Astrocyte of the spinal cord (primary cell): ENCODE measurements at regions not wholly inside any gene's neighbourhood (a gene's known extent, or its start where the extent isn't known, plus 50 kb on each side); places are given as distances from the start of the nearest gene placed in this dataset.

Experiments
- DNase-seq: peaks from one replicate; pipeline ENCODE4 v3.0.0; 2011; ENCODE audit warnings: low read depth, low spot score
- H3K4me3 ChIP-seq: 2 replicates; pipeline ENCODE4 v1.5.1; 2011; ENCODE audit warnings: low read depth, mild to moderate bottlenecking, low read length, moderate library complexity
- CTCF ChIP-seq: IDR thresholded peaks from 2 replicates; pipeline ENCODE4 v1.5.1; 2012; ENCODE audit warnings: low read depth, mild to moderate bottlenecking, low read length, inconsistent platforms
- in situ Hi-C: cut with HindIII; loops from 2 replicates; pipeline ENCODE4 v1.10.0; 2017; ENCODE audit warnings: low sequenced_read_pairs

- in situ Hi-C loops: no loop called here
- no peak for TF ChIP-seq CTCF
- no peak for DNase-seq
- H3K4me3 ChIP-seq: no peak overlapping the region
Measured at GRCh38 chr16:52076332-52076731, 470.6 kb downstream of the TOX3 start.

GRCh38 chr16:52074133-52074532 is 472.8 kb downstream of the TOX3 start:
- DNase-seq: no peak
- in situ Hi-C loops: no loop called here
- no peak overlapping the region for H3K4me3 ChIP-seq
- TF ChIP-seq CTCF: no peak

GRCh38 chr16:52073024-52073423 is 473.9 kb downstream of the TOX3 start:
- in situ Hi-C loops: no loop called here
- no peak for TF ChIP-seq CTCF
- no peak for DNase-seq
- H3K4me3 ChIP-seq: no peak overlapping the region

- TF ChIP-seq CTCF: no peak
- no peak for DNase-seq
- in situ Hi-C loops: no loop called here
- no peak overlapping the region for H3K4me3 ChIP-seq
Measured at GRCh38 chr16:52071101-52071500, 475.8 kb downstream of the TOX3 start.

- no peak for DNase-seq
- TF ChIP-seq CTCF: no peak
- in situ Hi-C loops: no loop called here
- H3K4me3 ChIP-seq: no peak overlapping the region
Measured at GRCh38 chr16:52070341-52071057, 476.4 kb downstream of the TOX3 start.

GRCh38 chr16:52069866-52070265 is 477.1 kb downstream of the TOX3 start:
- DNase-seq: peak; percentile 11
- in situ Hi-C loops: no loop called here
- no peak overlapping the region for H3K4me3 ChIP-seq
- TF ChIP-seq CTCF: peak; percentile 6
